GM23248 (cell line): ENCODE measurements at regions not wholly inside any gene's neighbourhood (a gene's known extent, or its start where the extent isn't known, plus 50 kb on each side); places are given as distances from the start of the nearest gene placed in this dataset.

Experiments used
- DNase-seq: peaks from one replicate; pipeline ENCODE4 v3.0.0-alpha.2; 2015
- H2AFZ ChIP-seq: fragments of 200-600 bp; sonication (generic); 2 replicates; pipeline ENCODE4 v1.6.1; 2016; ENCODE audit warnings: antibody characterized with exemption
- H3F3A ChIP-seq: fragments of 200-600 bp; sonication (generic); 2 replicates; pipeline ENCODE4 v1.6.1; 2016; ENCODE audit warnings: mild to moderate bottlenecking, antibody characterized with exemption, mixed run types; ENCODE audit not compliant: insufficient read depth
- H3K27ac ChIP-seq: fragments of 200-600 bp; sonication (generic); 2 replicates; pipeline ENCODE4 v1.5.1; 2016; ENCODE audit warnings: mild to moderate bottlenecking
- H3K27me3 ChIP-seq: fragments of 200-600 bp; sonication (generic); replicated peaks from 2 replicates; pipeline ENCODE4 v1.6.1; 2016; ENCODE audit warnings: mild to moderate bottlenecking; ENCODE audit not compliant: insufficient read depth
- H3K36me3 ChIP-seq: fragments of 200-600 bp; sonication (generic); 2 replicates; pipeline ENCODE4 v1.6.1; 2016; ENCODE audit warnings: low read depth, mild to moderate bottlenecking
- H3K4me1 ChIP-seq: fragments of 200-600 bp; sonication (generic); 2 replicates; pipeline ENCODE4 v1.6.1; 2016; ENCODE audit warnings: mild to moderate bottlenecking; ENCODE audit not compliant: insufficient read depth
- H3K4me2 ChIP-seq: fragments of 200-600 bp; sonication (generic); one replicate; pipeline ENCODE4 v1.6.1; 2016; ENCODE audit warnings: mild to moderate bottlenecking; ENCODE audit not compliant: unreplicated experiment
- H3K4me3 ChIP-seq: fragments of 200-600 bp; sonication (generic); 2 replicates; pipeline ENCODE4 v1.5.1; 2016; ENCODE audit warnings: mild to moderate bottlenecking
- H3K79me2 ChIP-seq: fragments of 200-600 bp; sonication (generic); 2 replicates; pipeline ENCODE4 v1.6.1; 2016; ENCODE audit warnings: mild to moderate bottlenecking; ENCODE audit not compliant: insufficient read depth
- H3K9ac ChIP-seq: fragments of 200-600 bp; sonication (generic); 2 replicates; pipeline ENCODE4 v1.6.1; 2016; ENCODE audit warnings: mild to moderate bottlenecking
- H3K9me2 ChIP-seq: fragments of 200-600 bp; sonication (generic); 2 replicates; pipeline ENCODE4 v1.6.1; 2016; ENCODE audit warnings: mixed run types, mild to moderate bottlenecking, moderate library complexity; ENCODE audit not compliant: insufficient read depth
- H3K9me3 ChIP-seq: fragments of 200-600 bp; sonication (generic); one replicate; pipeline ENCODE4 v1.6.1; 2017; ENCODE audit warnings: low read depth
- H4K20me1 ChIP-seq: fragments of 200-600 bp; sonication (generic); 2 replicates; pipeline ENCODE4 v1.6.0; 2016; ENCODE audit not compliant: insufficient read depth
- EZH2 ChIP-seq: fragments of 200-600 bp; sonication (generic); IDR thresholded peaks from 2 replicates; pipeline ENCODE4 v1.6.1; 2018; ENCODE audit warnings: antibody characterized with exemption, mild to moderate bottlenecking; ENCODE audit not compliant: insufficient read depth, poor library complexity, severe bottlenecking
- EZH2phosphoT487 ChIP-seq: fragments of 200-600 bp; sonication (generic); IDR thresholded peaks from 2 replicates; pipeline ENCODE4 v1.6.1; 2018; ENCODE audit warnings: antibody characterized with exemption, moderate library complexity, mild to moderate bottlenecking, low read depth; ENCODE audit not compliant: insufficient read depth
- WGBS, 2 experiments: methylation state at CpG; one replicate each; pipeline ENCODE4 v1.1.6; 2015 to 2017; ENCODE audit warnings: low lambda C conversion rate in 2 of 2, low coverage in 1 of 2; ENCODE audit errors: missing lambda C conversion rate in 2 of 2; 5-methylcytosine and 5-hydroxymethylcytosine counted together
- in situ Hi-C: fragments of 300-500 bp; cut with MboI; formaldehyde crosslinking; loops from 2 replicates; pipeline ENCODE4 v1.15.0; 2020

DNA sequence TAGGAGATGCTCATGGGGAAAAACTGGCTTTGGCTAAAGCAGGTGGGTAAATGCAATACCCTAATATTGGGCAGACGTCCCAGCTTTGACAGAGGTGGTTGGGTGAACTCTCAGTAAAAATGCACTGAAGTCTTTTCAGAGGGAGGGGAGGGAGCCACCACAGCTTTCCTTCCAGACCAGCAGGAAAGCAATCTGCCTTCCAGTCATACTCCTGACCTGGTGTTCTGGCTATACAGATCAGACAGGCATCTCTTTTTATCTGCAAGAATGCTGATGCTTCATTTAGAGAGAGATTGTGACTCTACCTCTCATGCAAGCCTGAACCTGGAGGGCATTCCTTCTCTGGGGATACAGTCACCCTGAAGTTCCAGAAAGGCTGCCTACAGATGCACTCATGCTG is 52.6 kb upstream of the ICA1 start:
- Histone ChIP-seq H3K9ac (no peak overlapping the region), H2AFZ (no peak overlapping the region), H3K4me2 (no peak overlapping the region), H3K27me3 (no peaks in the 10 kb centered on the region), H3K4me3 (no peak overlapping the region), H3K9me2 (no peaks in the 10 kb centered on the region), H3K79me2 (no peaks in the 10 kb centered on the region), H3F3A (no peaks in the 10 kb centered on the region), H3K4me1 (no peaks in the 10 kb centered on the region), H3K27ac (no peak overlapping the region), H4K20me1 (no peaks in the 10 kb centered on the region), H3K36me3 (no peaks in the 10 kb centered on the region), H3K9me3 (no peaks in the 10 kb centered on the region)
- TF ChIP-seq EZH2 (no peak), EZH2phosphoT487 (no peak)
- 0 to 4% methylated on average over 1 of the region's 1 CpG for WGBS, 2 experiments
- in situ Hi-C loops = no loop called here
- no peak for DNase-seq

DNA sequence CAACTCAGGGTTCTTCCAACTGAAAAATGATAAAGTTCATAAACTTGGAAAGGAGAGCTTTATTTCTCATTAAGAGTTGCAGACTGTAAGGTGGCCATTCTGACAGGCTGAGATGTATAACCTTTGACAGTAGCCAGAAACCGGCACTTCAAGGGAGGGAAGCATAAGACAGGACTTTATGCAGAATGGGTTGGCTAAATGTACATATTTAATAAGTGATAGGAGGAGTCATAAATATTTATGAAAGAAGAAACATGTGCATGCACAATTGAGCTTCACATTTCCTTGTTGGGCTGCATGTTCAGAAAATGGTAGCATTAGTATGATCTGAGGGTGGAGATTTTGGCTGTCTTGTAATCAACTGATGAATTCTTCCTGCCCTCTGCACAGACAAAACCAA is 57.1 kb upstream of the ICA1 start:
- Histone ChIP-seq H3K27ac (no peak overlapping the region), H2AFZ (no peak overlapping the region), H3K36me3 (no peaks in the 10 kb centered on the region), H3K4me2 (no peak overlapping the region), H3K4me1 (no peaks in the 10 kb centered on the region), H3K79me2 (no peaks in the 10 kb centered on the region), H4K20me1 (no peaks in the 10 kb centered on the region), H3K4me3 (no peak overlapping the region), H3F3A (no peaks in the 10 kb centered on the region), H3K27me3 (no peaks in the 10 kb centered on the region), H3K9me2 (no peaks in the 10 kb centered on the region), H3K9me3 (no peaks in the 10 kb centered on the region), H3K9ac (no peak overlapping the region)
- no peak for DNase-seq
- 40 to 52% methylated on average over 1 of the region's 1 CpG for WGBS, 2 experiments
- TF ChIP-seq EZH2 (no peak), EZH2phosphoT487 (no peak)
- in situ Hi-C loops = no loop called here

DNA sequence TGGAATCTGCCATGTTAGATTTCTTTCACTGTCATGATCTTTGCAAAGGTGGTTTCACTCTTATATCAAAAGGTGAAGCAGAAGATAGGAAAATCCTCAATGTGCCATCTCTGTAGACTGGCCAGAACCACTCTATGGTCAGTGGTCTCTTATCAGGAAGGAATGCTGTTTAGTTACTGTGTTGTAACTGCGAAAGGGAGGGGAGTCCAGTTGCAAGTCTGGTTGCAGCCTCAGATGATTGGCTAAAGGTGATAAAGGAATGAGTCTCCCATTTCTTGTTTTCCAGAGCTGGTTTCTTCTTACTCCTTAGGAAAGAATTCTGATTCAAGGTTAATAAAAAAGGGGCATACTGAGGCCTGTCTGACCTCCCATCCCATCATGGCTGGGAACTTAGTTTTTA is 58.2 kb upstream of the ICA1 start:
- Histone ChIP-seq H3K36me3 (no peaks in the 10 kb centered on the region), H3K27me3 (no peaks in the 10 kb centered on the region), H3K79me2 (no peaks in the 10 kb centered on the region), H3K4me2 (no peak overlapping the region), H3K4me3 (no peak overlapping the region), H4K20me1 (no peaks in the 10 kb centered on the region), H3K9me3 (no peaks in the 10 kb centered on the region), H3K9ac (no peak overlapping the region), H2AFZ (no peak overlapping the region), H3K27ac (no peak overlapping the region), H3K9me2 (no peaks in the 10 kb centered on the region), H3K4me1 (no peaks in the 10 kb centered on the region), H3F3A (no peaks in the 10 kb centered on the region)
- TF ChIP-seq EZH2 (no peak), EZH2phosphoT487 (no peak)
- 13 to 19% methylated on average over 1 of the region's 1 CpG for WGBS, 2 experiments
- in situ Hi-C loops = no loop called here
- DNase-seq = no peak

DNA sequence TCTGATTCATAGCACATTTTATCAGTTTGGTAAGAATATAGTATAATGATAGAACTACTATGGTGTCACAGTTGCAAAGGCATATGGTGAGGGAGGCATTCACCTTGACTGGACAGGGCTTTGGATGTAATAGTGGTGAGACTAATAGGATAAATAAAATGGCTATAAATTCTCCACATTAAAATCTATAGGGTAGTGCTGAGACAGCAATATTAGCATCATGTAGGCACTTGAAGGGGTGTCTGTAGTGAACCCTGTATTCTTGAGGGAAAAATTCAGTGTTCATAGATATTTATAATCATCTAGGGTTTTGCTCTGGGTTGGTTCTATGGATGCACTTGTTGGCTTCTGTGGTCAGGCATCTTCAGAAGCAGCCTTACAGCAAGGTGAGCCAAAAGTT is 59.3 kb upstream of the ICA1 start:
- no peaks in the 10 kb centered on the region for H3K27me3 ChIP-seq
- H3K9me2 ChIP-seq = no peaks in the 10 kb centered on the region
- no peak for TF ChIP-seq EZH2
- no peak for TF ChIP-seq EZH2phosphoT487
- H3K79me2 ChIP-seq = no peaks in the 10 kb centered on the region
- H3K27ac ChIP-seq = no peak overlapping the region
- H3F3A ChIP-seq = no peaks in the 10 kb centered on the region
- H3K36me3 ChIP-seq = no peaks in the 10 kb centered on the region
- no peaks in the 10 kb centered on the region for H3K9me3 ChIP-seq
- H3K4me1 ChIP-seq = no peaks in the 10 kb centered on the region
- DNase-seq = no peak
- no peak overlapping the region for H2AFZ ChIP-seq
- H3K4me3 ChIP-seq = no peak overlapping the region
- H3K4me2 ChIP-seq = no peak overlapping the region
- no peak overlapping the region for H3K9ac ChIP-seq
- no peaks in the 10 kb centered on the region for H4K20me1 ChIP-seq
- in situ Hi-C loops = no loop called here

DNA sequence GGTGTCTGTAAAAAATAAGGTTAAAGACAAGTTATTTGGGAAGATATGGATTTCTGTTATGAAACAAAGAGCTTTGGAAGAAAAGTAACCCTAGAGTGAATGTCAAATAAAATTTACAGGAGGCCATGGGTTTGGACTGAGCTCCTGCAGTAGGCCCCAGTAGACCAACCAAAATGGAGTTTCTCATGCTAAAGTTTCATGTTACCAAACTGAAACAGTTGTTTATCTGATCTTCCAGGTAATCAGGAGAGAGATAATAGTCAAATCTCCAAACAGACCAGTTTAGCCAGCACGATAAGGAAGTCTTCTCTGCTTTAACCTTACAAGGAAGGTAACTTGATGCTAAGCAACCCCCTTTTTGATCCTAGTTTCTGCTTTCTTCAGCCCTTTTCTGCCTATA is 60.7 kb upstream of the ICA1 start:
- 0 to 25% methylated on average over 1 of the region's 1 CpG for WGBS, 2 experiments
- no peaks in the 10 kb centered on the region for H3K9me3 ChIP-seq

More for the DNA sequence above, 60.7 kb upstream of the ICA1 start:
- no peak overlapping the region for H2AFZ ChIP-seq
- in situ Hi-C loops = no loop called here
- no peak overlapping the region for H3K9ac ChIP-seq
- no peaks in the 10 kb centered on the region for H3K79me2 ChIP-seq
- no peaks in the 10 kb centered on the region for H4K20me1 ChIP-seq
- no peaks in the 10 kb centered on the region for H3K27me3 ChIP-seq
- H3K4me3 ChIP-seq = no peak overlapping the region
- H3K36me3 ChIP-seq = no peaks in the 10 kb centered on the region
- H3K27ac ChIP-seq = no peak overlapping the region
- no peaks in the 10 kb centered on the region for H3F3A ChIP-seq
- TF ChIP-seq EZH2phosphoT487 = no peak
- TF ChIP-seq EZH2 = no peak
- no peaks in the 10 kb centered on the region for H3K4me1 ChIP-seq
- H3K9me2 ChIP-seq = no peaks in the 10 kb centered on the region
- H3K4me2 ChIP-seq = no peak overlapping the region
- DNase-seq = no peak
